Lung (tissue), 10 donors: ENCODE measurements at regions not wholly inside any gene's neighbourhood (a gene's known extent, or its start where the extent isn't known, plus 50 kb on each side); places are given as distances from the start of the nearest gene placed in this dataset. TPM values are rescaled to one million over a fixed set of nuclear protein-coding genes. Genes with fewer than 3 reads are reported as not detected.
"Not testable (repeated sequence)": the region's sequence is repeated elsewhere in the genome, so short reads cannot be mapped to it uniquely, and the experiment has no call there.

Source experiments
- ATAC-seq: fragments of 200-7000 bp; cut with Tn5 transposase; one replicate; pipeline ENCODE4 v1.9.1; 2020; ENCODE audit warnings: moderate number of reproducible peaks; ENCODE audit not compliant: insufficient read depth, low FRiP score
- DNase-seq, 3 donors: peaks; one replicate each; pipeline ENCODE4 v3.0.0-alpha.2; 2013 to 2017
- H3K27ac ChIP-seq, 2 donors: one replicate each; pipeline ENCODE4 v1.5.1; 2013; ENCODE audit warnings: mild to moderate bottlenecking in 2 of 2, moderate library complexity in 2 of 2, control low read depth in 1 of 2, inconsistent platforms in 1 of 2, low read depth in 1 of 2, low read length in 1 of 2
- H3K27me3 ChIP-seq, 3 donors: one replicate each; pipeline ENCODE4 v1.5.1; 2013; ENCODE audit warnings: low read length in 2 of 3; ENCODE audit not compliant: control insufficient read depth in 3 of 3, insufficient read depth in 3 of 3
- H3K36me3 ChIP-seq, 4 donors: one replicate each; pipeline ENCODE4 v1.5.1; 2013; ENCODE audit warnings: low read length in 4 of 4, mild to moderate bottlenecking in 1 of 4, moderate library complexity in 1 of 4; ENCODE audit not compliant: control insufficient read depth in 4 of 4, insufficient read depth in 4 of 4
- H3K4me1 ChIP-seq, 5 donors: one replicate each; pipeline ENCODE4 v1.5.1; 2013; ENCODE audit warnings: low read length in 5 of 5, mild to moderate bottlenecking in 2 of 5, moderate library complexity in 1 of 5; ENCODE audit not compliant: control insufficient read depth in 5 of 5, insufficient read depth in 5 of 5
- H3K4me3 ChIP-seq: one replicate; pipeline ENCODE4 v1.5.1; 2013; ENCODE audit warnings: mild to moderate bottlenecking, control low read depth, moderate library complexity
- H3K9ac ChIP-seq, 2 donors: one replicate each; pipeline ENCODE4 v1.5.1; 2013; ENCODE audit warnings: low read length in 2 of 2, control low read depth in 1 of 2; ENCODE audit not compliant: insufficient read depth in 1 of 2
- H3K9me3 ChIP-seq, 4 donors: one replicate each; pipeline ENCODE4 v1.5.1; 2013; ENCODE audit warnings: low read length in 3 of 4, mild to moderate bottlenecking in 1 of 4, moderate library complexity in 1 of 4; ENCODE audit not compliant: control insufficient read depth in 4 of 4, insufficient read depth in 3 of 4
- WGBS, 2 donors: extraction: QIAGEN DNeasy Blood & Tissue Kit; methylation state at CpG; one replicate each; pipeline ENCODE4 v1.1.7; 2013; 5-methylcytosine and 5-hydroxymethylcytosine counted together
- small RNA-seq: library from RNA; depleted of rRNA; stranded (forward); fragments of <200 nt; gene quantifications from one replicate; pipeline ENCODE3, GENCODE V24; 2014; ENCODE audit warnings: low replicate concordance
- donor health status: Bipolar disorder and iron deficiency.
- donor health status: healthy.
- donor health status: DM: yes; HTN: yes; CAD: no.

- H3K27me3 ChIP-seq, H3K9me3 ChIP-seq, H3K4me1 ChIP-seq, H3K36me3 ChIP-seq, ATAC-seq, H3K4me3 ChIP-seq, H3K27ac ChIP-seq, H3K9ac ChIP-seq, DNase-seq: not testable (repeated sequence)
- WGBS, 2 donors: 84 to 86% methylated on average over 5 of the region's 5 CpGs
These were observed 50.5 kb upstream of the ROPN1B start for GRCh38 chr3:125918451-125918850.

GRCh38 chr3:125918866-125919265 is 50.1 kb upstream of the ROPN1B start:
- not testable (repeated sequence) for H3K27me3 ChIP-seq, H3K36me3 ChIP-seq, H3K4me3 ChIP-seq, DNase-seq, ATAC-seq, H3K9me3 ChIP-seq, H3K9ac ChIP-seq, H3K27ac ChIP-seq, H3K4me1 ChIP-seq
- WGBS, 2 donors: 91 to 93% methylated on average over 2 of the region's 2 CpGs

Small RNA genes lying in the stretch of these regions (small RNA-seq; reads per million reads assigned to genes)
- gene AC092902.1 (not detected), gene AF186996.2 (not detected), gene AF186996.3 (not detected), gene MIR548I1 (not detected), gene SNRPCP11 (not detected)
